Stomach (tissue), 8 donors: ENCODE measurements at regions not wholly inside any gene's neighbourhood (a gene's known extent, or its start where the extent isn't known, plus 50 kb on each side); places are given as distances from the start of the nearest gene placed in this dataset.

Experiments
- DNase-seq, 2 donors: peaks; one replicate each; pipeline versions ENCODE4 v3.0.0 to v3.0.0-alpha.2; 2013 to 2019
- H3K27ac ChIP-seq, 5 donors: fragments of 200-600 bp in 4 of 5; sonication (generic) in 4 of 5; one replicate each; pipeline ENCODE4 v1.5.1; 2013 to 2019; ENCODE audit warnings: mild to moderate bottlenecking in 1 of 5, moderate library complexity in 1 of 5
- H3K27me3 ChIP-seq, 3 donors: fragments of 200-600 bp; sonication (generic); one replicate each; pipeline ENCODE4 v1.5.1; 2017 to 2019; ENCODE audit warnings: mixed run types in 1 of 3
- H3K36me3 ChIP-seq, 4 donors: fragments of 200-600 bp; sonication (generic); 1 replicate in 3 of 4; 2 replicates in 1 of 4; pipeline ENCODE4 v1.5.1; 2016 to 2019
- H3K4me1 ChIP-seq, 4 donors: fragments of 200-600 bp; sonication (generic); one replicate each; pipeline ENCODE4 v1.5.1; 2016 to 2019
- H3K4me3 ChIP-seq, 4 donors: fragments of 200-600 bp; sonication (generic) in 3 of 4; one replicate each; pipeline ENCODE4 v1.5.1; 2016 to 2019; ENCODE audit warnings: mild to moderate bottlenecking in 1 of 4
- H3K9me3 ChIP-seq, 4 donors: fragments of 200-600 bp; sonication (generic); one replicate each; pipeline ENCODE4 v1.5.1; 2016 to 2019
- CTCF ChIP-seq, 7 experiments: fragments of 450-650 bp in 4 of 7; fragments of 200-600 bp in 3 of 7; sonication (generic) in 3 of 7; IDR thresholded peaks; one replicate each; pipeline ENCODE4 v1.5.1; 2016 to 2019; ENCODE audit warnings: antibody characterized with exemption in 7 of 7, control low read depth in 2 of 7, mild to moderate bottlenecking in 1 of 7
- EP300 ChIP-seq: sonication (generic); formaldehyde crosslinking; IDR thresholded peaks from one replicate; pipeline ENCODE4 v1.6.1; 2017; ENCODE audit warnings: antibody characterized with exemption
- POLR2A ChIP-seq, 4 donors: fragments of 450-650 bp; IDR thresholded peaks; one replicate each; pipeline ENCODE4 v1.6.1; 2016; ENCODE audit warnings: antibody characterized with exemption in 4 of 4, control low read depth in 2 of 4, mild to moderate bottlenecking in 1 of 4, moderate library complexity in 1 of 4
- POLR2AphosphoS5 ChIP-seq, 3 donors: sonication (generic); formaldehyde crosslinking; IDR thresholded peaks; one replicate each; pipeline ENCODE4 v1.6.1; 2016; ENCODE audit warnings: antibody characterized with exemption in 3 of 3
- WGBS, 5 donors: extraction: QIAGEN DNeasy Blood & Tissue Kit in 3 of 5; methylation state at CpG; one replicate each; pipeline versions ENCODE4 v1.1.5 to v1.1.7; 2013 to 2018; 5-methylcytosine and 5-hydroxymethylcytosine counted together
- intact Hi-C: fragments of 100-400 bp; cut with DNase I; formaldehyde crosslinking; loops from one replicate; pipeline ENCODE4 v1.15.1; 2023; ENCODE audit warnings: low total_unique reads
- donor health status: healthy with polysubstance abuse.
- donor health status: Bipolar disorder and iron deficiency.
- donor health status: healthy.

GRCh38 chr10:113420057-113420732, 132.7 kb upstream of the HABP2 start:
- peaks cover 8 to 20% (median 15%) of the 10 kb centered on the region in 4 donors for H3K9me3 ChIP-seq
- TF ChIP-seq CTCF (IDR thresholded peaks at IDR 0.05) (no peak), EP300 (no peak), POLR2A (IDR thresholded peaks at IDR 0.05) (no peak), POLR2AphosphoS5 (IDR thresholded peaks at IDR 0.05) (no peak)
- no peaks in the 10 kb centered on the region for H3K36me3 ChIP-seq
- no peaks in the 10 kb centered on the region for H3K27me3 ChIP-seq
- no peak overlapping the region for H3K27ac ChIP-seq
- intact Hi-C loops: no loop called here
- H3K4me3 ChIP-seq: no peak overlapping the region
- H3K4me1 ChIP-seq: peaks cover 4 to 8% (median 6%) of the 10 kb centered on the region in 4 donors
- DNase-seq: no peak
- 46 to 89% (median 78%) methylated on average over 2 of the region's 2 CpGs for WGBS, 5 donors

- no peak for DNase-seq
- Histone ChIP-seq H3K27ac (no peak overlapping the region), H3K4me3 (no peak overlapping the region), H3K4me1 (peaks cover 6 to 16% (median 13%) of the 10 kb centered on the region in 4 donors), H3K36me3 (no peaks in the 10 kb centered on the region), H3K9me3 (peaks cover 8 to 20% (median 15%) of the 10 kb centered on the region in 4 donors), H3K27me3 (no peaks in the 10 kb centered on the region)
- TF ChIP-seq CTCF (IDR thresholded peaks at IDR 0.05): no peak
- no peak for TF ChIP-seq POLR2A (IDR thresholded peaks at IDR 0.05)
- TF ChIP-seq EP300: no peak
- no peak for TF ChIP-seq POLR2AphosphoS5 (IDR thresholded peaks at IDR 0.05)
- intact Hi-C loops: no loop called here
- WGBS, 5 donors: 80 to 91% (median 84%) methylated on average over 9 of the region's 9 CpGs
These were observed 131.8 kb upstream of the HABP2 start for GRCh38 chr10:113420733-113421675.

DNA sequence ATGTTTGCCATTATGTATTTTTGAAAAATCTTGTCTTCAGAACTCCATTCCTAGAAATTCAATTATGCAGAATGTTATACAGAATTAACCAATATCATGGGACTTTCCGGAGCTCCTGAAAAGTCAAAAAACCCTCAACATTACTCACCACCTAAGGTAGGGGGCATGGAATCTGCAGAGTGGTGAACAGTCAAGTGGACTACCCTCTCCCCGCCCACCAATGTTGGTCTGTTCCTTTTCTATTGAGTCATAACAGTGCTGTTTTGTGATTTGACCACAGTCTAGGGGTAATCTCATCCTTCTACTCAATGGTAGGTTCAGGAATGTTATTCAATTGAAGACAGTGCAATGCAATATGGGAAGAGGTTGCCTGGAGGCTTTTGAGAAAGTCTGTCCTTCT, 130.5 kb upstream of the HABP2 start:
- Histone ChIP-seq H3K36me3 (no peaks in the 10 kb centered on the region), H3K27me3 (no peaks in the 10 kb centered on the region), H3K27ac (no peak overlapping the region), H3K4me1 (peaks cover 9 to 23% (median 18%) of the 10 kb centered on the region in 4 donors), H3K9me3 (peaks cover 8 to 20% (median 15%) of the 10 kb centered on the region in 4 donors), H3K4me3 (no peak overlapping the region)
- intact Hi-C loops: no loop called here
- TF ChIP-seq POLR2A (IDR thresholded peaks at IDR 0.05): no peak
- TF ChIP-seq CTCF (IDR thresholded peaks at IDR 0.05): no peak
- TF ChIP-seq EP300: no peak
- no peak for TF ChIP-seq POLR2AphosphoS5 (IDR thresholded peaks at IDR 0.05)
- DNase-seq: no peak
- WGBS, 5 donors: 85 to 96% (median 92%) methylated on average over 2 of the region's 2 CpGs

DNA sequence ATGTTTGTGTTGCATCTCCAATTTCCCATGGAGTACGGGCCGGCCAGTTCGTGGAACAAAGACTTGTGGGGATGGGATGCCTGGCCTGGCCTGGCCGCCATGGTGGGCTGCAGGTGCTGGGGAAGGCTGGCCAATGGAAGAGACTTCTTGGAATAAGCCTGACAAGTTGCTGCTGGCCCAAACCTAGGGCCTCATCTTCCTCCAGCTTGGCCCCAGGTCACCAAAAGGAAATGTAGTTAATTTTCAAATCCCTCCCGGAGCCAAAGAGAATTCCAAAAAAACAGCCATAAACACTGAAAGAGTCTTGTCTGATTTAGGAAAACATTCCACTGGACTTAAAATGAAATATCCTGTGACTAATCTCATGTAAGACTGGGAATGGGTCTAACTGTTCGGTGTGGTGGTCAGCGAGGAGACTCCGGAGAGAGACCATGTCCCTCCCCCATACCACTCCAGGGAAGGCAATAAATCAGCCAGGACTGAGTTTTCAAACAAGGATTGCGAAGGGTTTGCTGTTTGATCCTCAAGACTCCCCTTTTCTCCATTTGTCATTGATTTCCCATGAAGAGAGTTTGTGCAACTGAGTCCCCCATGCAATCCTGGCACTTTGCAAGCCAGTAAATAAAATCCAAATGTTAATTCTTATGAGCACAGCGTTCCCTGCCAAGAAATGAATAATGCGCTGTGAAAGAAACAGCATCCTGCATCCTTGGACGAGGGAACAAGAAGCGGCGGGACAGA, 128.7 kb upstream of the HABP2 start:
- peaks cover 8 to 20% (median 13%) of the 10 kb centered on the region in 4 donors for H3K9me3 ChIP-seq
- no peaks in the 10 kb centered on the region for H3K27me3 ChIP-seq
- no peaks in the 10 kb centered on the region for H3K36me3 ChIP-seq
- DNase-seq: peak in 1 of 2 donors; percentile 62
- H3K27ac ChIP-seq: peak overlapping the region in 3 of 5 donors; percentile 27 to 57 (median 43)
- 68 to 84% (median 79%) methylated on average over 14 of the region's 14 CpGs for WGBS, 5 donors
- peak in 1 of 3 donors; percentile 47 for TF ChIP-seq POLR2AphosphoS5 (IDR thresholded peaks at IDR 0.05)
- TF ChIP-seq POLR2A (IDR thresholded peaks at IDR 0.05): no peak
- no peak overlapping the region for H3K4me3 ChIP-seq
- intact Hi-C loops: no loop called here
- H3K4me1 ChIP-seq: peaks cover 9 to 23% (median 18%) of the 10 kb centered on the region in 4 donors
